ENCODE measurements at regions not wholly inside any gene's neighbourhood (a gene's known extent, or its start where the extent isn't known, plus 50 kb on each side); places are given as distances from the start of the nearest gene placed in this dataset.
"Not testable (repeated sequence)": the region's sequence is repeated elsewhere in the genome, so short reads cannot be mapped to it uniquely, and the experiment has no call there.

- DNase-seq (ENCODE audit: low read depth): no peak
- H3K4me3 ChIP-seq (ENCODE audit: low read depth, low read length): no peak overlapping the region
- TF ChIP-seq, protein P1, sequence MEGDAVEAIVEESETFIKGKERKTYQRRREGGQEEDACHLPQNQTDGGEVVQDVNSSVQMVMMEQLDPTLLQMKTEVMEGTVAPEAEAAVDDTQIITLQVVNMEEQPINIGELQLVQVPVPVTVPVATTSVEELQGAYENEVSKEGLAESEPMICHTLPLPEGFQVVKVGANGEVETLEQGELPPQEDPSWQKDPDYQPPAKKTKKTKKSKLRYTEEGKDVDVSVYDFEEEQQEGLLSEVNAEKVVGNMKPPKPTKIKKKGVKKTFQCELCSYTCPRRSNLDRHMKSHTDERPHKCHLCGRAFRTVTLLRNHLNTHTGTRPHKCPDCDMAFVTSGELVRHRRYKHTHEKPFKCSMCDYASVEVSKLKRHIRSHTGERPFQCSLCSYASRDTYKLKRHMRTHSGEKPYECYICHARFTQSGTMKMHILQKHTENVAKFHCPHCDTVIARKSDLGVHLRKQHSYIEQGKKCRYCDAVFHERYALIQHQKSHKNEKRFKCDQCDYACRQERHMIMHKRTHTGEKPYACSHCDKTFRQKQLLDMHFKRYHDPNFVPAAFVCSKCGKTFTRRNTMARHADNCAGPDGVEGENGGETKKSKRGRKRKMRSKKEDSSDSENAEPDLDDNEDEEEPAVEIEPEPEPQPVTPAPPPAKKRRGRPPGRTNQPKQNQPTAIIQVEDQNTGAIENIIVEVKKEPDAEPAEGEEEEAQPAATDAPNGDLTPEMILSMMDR (conservative IDR thresholded peaks at IDR 0.05; ENCODE audit: low read depth, low read length): no peak
These were observed 113.7 kb upstream of the MMADHC start for GRCh38 chr2:149701241-149701640.

- H3K4me3 ChIP-seq (ENCODE audit: low read depth, low read length): no peak overlapping the region
- TF ChIP-seq, protein P1 (conservative IDR thresholded peaks at IDR 0.05; ENCODE audit: low read depth, low read length): no peak
- DNase-seq (ENCODE audit: low read depth): peak; percentile 25
These were observed 105.4 kb upstream of the MMADHC start for GRCh38 chr2:149692961-149693396.

- DNase-seq (ENCODE audit: low read depth): no peak
- TF ChIP-seq, protein P1 (conservative IDR thresholded peaks at IDR 0.05; ENCODE audit: low read depth, low read length): no peak
- H3K4me3 ChIP-seq (ENCODE audit: low read depth, low read length): no peak overlapping the region
These were observed 103.2 kb upstream of the MMADHC start for GRCh38 chr2:149690825-149691224.

DNA sequence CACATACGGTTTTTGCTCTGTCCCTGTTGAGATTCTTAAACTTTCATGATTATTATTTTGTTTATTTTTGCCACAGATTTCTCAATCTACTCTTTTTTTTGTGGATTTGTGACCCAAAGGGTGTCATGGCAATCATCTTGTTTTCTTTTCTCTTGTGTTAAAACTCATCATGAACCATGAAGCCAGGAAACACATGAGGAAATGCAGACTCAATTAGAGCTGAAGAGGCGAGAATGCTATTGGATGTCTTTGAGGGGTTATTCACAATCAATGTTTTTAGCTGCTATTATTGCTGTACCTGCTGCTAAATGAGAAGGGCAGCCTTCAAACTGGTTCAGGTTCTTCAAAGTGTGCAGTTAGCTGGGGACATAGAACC is 99.5 kb upstream of the MMADHC start:
- TF ChIP-seq, protein P1 (conservative IDR thresholded peaks at IDR 0.05; ENCODE audit: low read depth, low read length): no peak

GRCh38 chr2:149686136-149687051 is 98.8 kb upstream of the MMADHC start:
- no peak overlapping the region for H3K4me3 ChIP-seq (ENCODE audit: low read depth, low read length)
- TF ChIP-seq, protein P1 (conservative IDR thresholded peaks at IDR 0.05; ENCODE audit: low read depth, low read length): no peak
- DNase-seq (ENCODE audit: low read depth): no peak

More for the DNA sequence above, 99.5 kb upstream of the MMADHC start:
- DNase-seq (ENCODE audit: low read depth): no peak
- H3K4me3 ChIP-seq (ENCODE audit: low read depth, low read length): no peak overlapping the region

DNA sequence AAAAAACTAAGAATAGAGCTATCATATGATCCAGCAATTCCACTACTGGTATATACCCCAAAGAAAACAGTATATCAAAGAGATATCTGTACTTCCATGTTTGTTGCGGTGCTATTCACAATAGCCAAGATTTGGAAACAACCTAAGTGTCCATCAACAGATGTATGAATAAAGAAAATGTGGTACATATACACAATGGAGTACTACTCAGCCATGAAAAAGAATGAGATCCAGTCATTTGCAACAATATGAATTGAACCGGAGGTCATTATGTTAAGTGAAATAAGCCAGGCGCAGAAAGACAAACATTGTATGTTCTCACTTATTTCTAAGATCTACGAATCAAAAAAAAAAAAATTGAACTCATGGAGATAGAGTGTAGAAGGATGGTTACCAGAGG is 97.8 kb upstream of the MMADHC start:
- H3K4me3 ChIP-seq (ENCODE audit: low read depth, low read length); DNase-seq (ENCODE audit: low read depth): not testable (repeated sequence)

DNA sequence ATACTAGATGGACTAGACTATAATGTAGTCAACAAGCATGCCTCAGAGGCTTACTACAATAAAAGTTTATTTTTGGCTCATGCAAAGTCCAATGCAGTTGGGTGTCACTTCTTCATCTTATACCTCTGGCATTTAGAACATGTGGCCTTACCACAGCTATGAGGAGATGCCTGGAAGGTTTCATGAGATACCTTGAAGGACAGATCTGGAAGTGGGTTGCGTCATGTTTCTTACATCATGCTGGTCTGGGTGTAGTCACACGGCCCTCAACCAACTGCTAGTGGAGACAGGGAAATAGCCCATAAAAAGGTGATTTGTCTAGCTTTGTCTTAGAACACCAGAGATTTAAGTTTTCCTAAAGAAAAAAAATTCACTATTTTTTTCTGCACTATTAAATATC is 91.7 kb upstream of the MMADHC start:
- peak; percentile 73 for DNase-seq (ENCODE audit: low read depth)
- no peak overlapping the region for H3K4me3 ChIP-seq (ENCODE audit: low read depth, low read length)
- TF ChIP-seq, protein P1 (conservative IDR thresholded peaks at IDR 0.05; ENCODE audit: low read depth, low read length): no peak
